ENCODE measurements at regions not wholly inside any gene's neighbourhood (a gene's known extent, or its start where the extent isn't known, plus 50 kb on each side); places are given as distances from the start of the nearest gene placed in this dataset.

- no peak for DNase-seq
These were observed 221.7 kb upstream of the TLE3 start for GRCh38 chr15:70319466-70319865.

GRCh38 chr15:70318594-70319465 lies 221.1 kb upstream of the TLE3 start:
- no peak for DNase-seq

GRCh38 chr15:70316059-70316600 lies 218.4 kb upstream of the TLE3 start:
- no peak for DNase-seq

- DNase-seq = no peak
These were observed 217.7 kb upstream of the TLE3 start for GRCh38 chr15:70315431-70315830.

GRCh38 chr15:70314688-70315087 lies 217.0 kb upstream of the TLE3 start:
- no peak for DNase-seq

- peak; percentile 65 for DNase-seq
These were observed 216.3 kb upstream of the TLE3 start for GRCh38 chr15:70314018-70314354.

- DNase-seq = no peak
These were observed 215.6 kb upstream of the TLE3 start for GRCh38 chr15:70313099-70314017.

- no peak for DNase-seq
These were observed 214.1 kb upstream of the TLE3 start for GRCh38 chr15:70311821-70312220.

- DNase-seq = no peak
These were observed 212.0 kb upstream of the TLE3 start for GRCh38 chr15:70309716-70310115.

- DNase-seq = no peak
These were observed 211.2 kb upstream of the TLE3 start for GRCh38 chr15:70308735-70309434.

GRCh38 chr15:70308011-70308734 lies 210.5 kb upstream of the TLE3 start:
- no peak for DNase-seq

- DNase-seq = no peak
These were observed 208.9 kb upstream of the TLE3 start for GRCh38 chr15:70306582-70306981.

- DNase-seq = no peak
These were observed 208.4 kb upstream of the TLE3 start for GRCh38 chr15:70306081-70306480.

GRCh38 chr15:70303981-70304380 lies 206.3 kb upstream of the TLE3 start:
- no peak for DNase-seq

GRCh38 chr15:70302360-70302759 lies 204.6 kb upstream of the TLE3 start:
- no peak for DNase-seq

GRCh38 chr15:70301396-70301795 lies 203.7 kb upstream of the TLE3 start:
- no peak for DNase-seq

GRCh38 chr15:70299931-70300869 lies 202.5 kb upstream of the TLE3 start:
- DNase-seq = no peak

GRCh38 chr15:70297465-70298058 lies 199.8 kb upstream of the TLE3 start:
- DNase-seq = no peak

- DNase-seq = no peak
These were observed 197.1 kb upstream of the TLE3 start for GRCh38 chr15:70294731-70295305.

All from islet precursor cell (in vitro differentiated cells).